ENCODE measurements at regions not wholly inside any gene's neighbourhood (a gene's known extent, or its start where the extent isn't known, plus 50 kb on each side); places are given as distances from the start of the nearest gene placed in this dataset.

- 89 to 93% methylated on average over 3 of the region's 3 CpGs for WGBS, 2 donors
- H3K27me3 ChIP-seq: no peaks in the 10 kb centered on the region
- DNase-seq: no peak
Measured at GRCh38 chr11:70508231-70508480, 109.8 kb downstream of the CTTN start.

GRCh38 chr11:70509476-70509875 is 111.1 kb downstream of the CTTN start:
- H3K36me3 ChIP-seq: no peaks in the 10 kb centered on the region
- no peak for DNase-seq
- no peaks in the 10 kb centered on the region for H3K27me3 ChIP-seq
- H3K9me3 ChIP-seq: no peaks in the 10 kb centered on the region
- intact Hi-C loops (cut with DNase I): no loop called here
- WGBS, 2 donors: 84 to 86% methylated on average over 5 to 6 of the region's 8 CpGs
- H3K27ac ChIP-seq: no peak overlapping the region
- no peak for TF ChIP-seq CTCF (IDR thresholded peaks at IDR 0.05)
- TF ChIP-seq POLR2A (IDR thresholded peaks at IDR 0.05): no peak
- no peak overlapping the region for H3K4me3 ChIP-seq (replicated peaks in 1 of 3)
- H3K4me1 ChIP-seq: no peaks in the 10 kb centered on the region

More at GRCh38 chr11:70508231-70508480, 109.8 kb downstream of the CTTN start:
- Histone ChIP-seq H3K9me3 (no peaks in the 10 kb centered on the region), H3K27ac (no peak overlapping the region), H3K36me3 (no peaks in the 10 kb centered on the region), H3K4me1 (no peaks in the 10 kb centered on the region), H3K4me3 (replicated peaks in 1 of 3) (no peak overlapping the region)
- TF ChIP-seq POLR2A (IDR thresholded peaks at IDR 0.05) (no peak), CTCF (IDR thresholded peaks at IDR 0.05) (no peak)
- intact Hi-C loops (cut with DNase I): no loop called here

GRCh38 chr11:70510106-70510505 is 111.8 kb downstream of the CTTN start:
- no peak for DNase-seq
- intact Hi-C loops (cut with DNase I): no loop called here
- H3K4me1 ChIP-seq: no peaks in the 10 kb centered on the region
- no peak overlapping the region for H3K4me3 ChIP-seq (replicated peaks in 1 of 3)
- H3K27ac ChIP-seq: no peak overlapping the region
- no peaks in the 10 kb centered on the region for H3K9me3 ChIP-seq
- H3K27me3 ChIP-seq: no peaks in the 10 kb centered on the region
- no peak for TF ChIP-seq CTCF (IDR thresholded peaks at IDR 0.05)
- 90% methylated on average over 4 of the region's 4 CpGs; no CpG with 5 or more reads in 1 of the 2 donors for WGBS, 2 donors
- no peaks in the 10 kb centered on the region for H3K36me3 ChIP-seq

GRCh38 chr11:70510571-70510970 is 112.2 kb downstream of the CTTN start:
- WGBS, 2 donors: 80 to 92% methylated on average over 6 of the region's 6 CpGs
- H3K27me3 ChIP-seq: no peaks in the 10 kb centered on the region
- no peak for DNase-seq
- no peak overlapping the region for H3K27ac ChIP-seq
- H3K4me3 ChIP-seq (replicated peaks in 1 of 3): no peak overlapping the region
- intact Hi-C loops (cut with DNase I): no loop called here
- no peaks in the 10 kb centered on the region for H3K4me1 ChIP-seq
- no peaks in the 10 kb centered on the region for H3K9me3 ChIP-seq
- TF ChIP-seq POLR2A (IDR thresholded peaks at IDR 0.05) (no peak), CTCF (IDR thresholded peaks at IDR 0.05) (no peak)
- no peaks in the 10 kb centered on the region for H3K36me3 ChIP-seq

- Histone ChIP-seq H3K27ac (no peak overlapping the region), H3K4me3 (replicated peaks in 1 of 3) (no peak overlapping the region), H3K9me3 (no peaks in the 10 kb centered on the region), H3K4me1 (no peaks in the 10 kb centered on the region), H3K36me3 (no peaks in the 10 kb centered on the region), H3K27me3 (no peaks in the 10 kb centered on the region)
- TF ChIP-seq CTCF (IDR thresholded peaks at IDR 0.05) (no peak), POLR2A (IDR thresholded peaks at IDR 0.05) (no peak)
- intact Hi-C loops (cut with DNase I): no loop called here
- WGBS, 2 donors: 86 to 93% methylated on average over 1 of the region's 1 CpG
- no peak for DNase-seq
Measured at GRCh38 chr11:70511345-70511744, 113.0 kb downstream of the CTTN start.

Measured in thyroid gland (tissue), 4 donors.